ENCODE measurements at regions not wholly inside any gene's neighbourhood (a gene's known extent, or its start where the extent isn't known, plus 50 kb on each side); places are given as distances from the start of the nearest gene placed in this dataset.

GRCh38 chr1:198959676-198960075 is 320.8 kb downstream of the PTPRC start:
- no peak for TF ChIP-seq POLR2A (IDR thresholded peaks at IDR 0.05)
- no peak for TF ChIP-seq POLR2AphosphoS5 (IDR thresholded peaks at IDR 0.05)
- no peak for TF ChIP-seq CTCF (IDR thresholded peaks at IDR 0.05)

All from upper lobe of left lung (tissue), 4 donors.